ENCODE measurements at regions not wholly inside any gene's neighbourhood (a gene's known extent, or its start where the extent isn't known, plus 50 kb on each side); places are given as distances from the start of the nearest gene placed in this dataset.

GRCh38 chr13:37345391-37345790 is 239.9 kb upstream of the CSNK1A1L start:
- TF ChIP-seq SP2 (tag by site-specific recombination; IDR thresholded peaks at IDR 0.05) (no peak), ZBTB11 (tag by site-specific recombination; conservative IDR thresholded peaks at IDR 0.05; ENCODE audit: low read depth) (no peak), ZNF138 (tag by site-specific recombination; IDR thresholded peaks at IDR 0.05; ENCODE audit: borderline replicate concordance) (no peak), ZSCAN23 (tag by site-specific recombination; IDR thresholded peaks at IDR 0.05) (no peak), TRIM28 (IDR thresholded peaks at IDR 0.05; ENCODE audit: borderline replicate concordance, low read length) (no peak), ZNF157 (tag by site-specific recombination; IDR thresholded peaks at IDR 0.05) (no peak), PRDM1 (tag by site-specific recombination; IDR thresholded peaks at IDR 0.05) (no peak)
- TF ChIP-seq, protein P1, sequence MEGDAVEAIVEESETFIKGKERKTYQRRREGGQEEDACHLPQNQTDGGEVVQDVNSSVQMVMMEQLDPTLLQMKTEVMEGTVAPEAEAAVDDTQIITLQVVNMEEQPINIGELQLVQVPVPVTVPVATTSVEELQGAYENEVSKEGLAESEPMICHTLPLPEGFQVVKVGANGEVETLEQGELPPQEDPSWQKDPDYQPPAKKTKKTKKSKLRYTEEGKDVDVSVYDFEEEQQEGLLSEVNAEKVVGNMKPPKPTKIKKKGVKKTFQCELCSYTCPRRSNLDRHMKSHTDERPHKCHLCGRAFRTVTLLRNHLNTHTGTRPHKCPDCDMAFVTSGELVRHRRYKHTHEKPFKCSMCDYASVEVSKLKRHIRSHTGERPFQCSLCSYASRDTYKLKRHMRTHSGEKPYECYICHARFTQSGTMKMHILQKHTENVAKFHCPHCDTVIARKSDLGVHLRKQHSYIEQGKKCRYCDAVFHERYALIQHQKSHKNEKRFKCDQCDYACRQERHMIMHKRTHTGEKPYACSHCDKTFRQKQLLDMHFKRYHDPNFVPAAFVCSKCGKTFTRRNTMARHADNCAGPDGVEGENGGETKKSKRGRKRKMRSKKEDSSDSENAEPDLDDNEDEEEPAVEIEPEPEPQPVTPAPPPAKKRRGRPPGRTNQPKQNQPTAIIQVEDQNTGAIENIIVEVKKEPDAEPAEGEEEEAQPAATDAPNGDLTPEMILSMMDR (tag by site-specific recombination; IDR thresholded peaks at IDR 0.05) = no peak
- TF ChIP-seq, protein P2, sequence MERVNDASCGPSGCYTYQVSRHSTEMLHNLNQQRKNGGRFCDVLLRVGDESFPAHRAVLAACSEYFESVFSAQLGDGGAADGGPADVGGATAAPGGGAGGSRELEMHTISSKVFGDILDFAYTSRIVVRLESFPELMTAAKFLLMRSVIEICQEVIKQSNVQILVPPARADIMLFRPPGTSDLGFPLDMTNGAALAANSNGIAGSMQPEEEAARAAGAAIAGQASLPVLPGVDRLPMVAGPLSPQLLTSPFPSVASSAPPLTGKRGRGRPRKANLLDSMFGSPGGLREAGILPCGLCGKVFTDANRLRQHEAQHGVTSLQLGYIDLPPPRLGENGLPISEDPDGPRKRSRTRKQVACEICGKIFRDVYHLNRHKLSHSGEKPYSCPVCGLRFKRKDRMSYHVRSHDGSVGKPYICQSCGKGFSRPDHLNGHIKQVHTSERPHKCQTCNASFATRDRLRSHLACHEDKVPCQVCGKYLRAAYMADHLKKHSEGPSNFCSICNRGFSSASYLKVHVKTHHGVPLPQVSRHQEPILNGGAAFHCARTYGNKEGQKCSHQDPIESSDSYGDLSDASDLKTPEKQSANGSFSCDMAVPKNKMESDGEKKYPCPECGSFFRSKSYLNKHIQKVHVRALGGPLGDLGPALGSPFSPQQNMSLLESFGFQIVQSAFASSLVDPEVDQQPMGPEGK (tag by site-specific recombination; IDR thresholded peaks at IDR 0.05) = no peak

All from HEK293 (cell line).